Fibroblast of the conjunctiva (primary cell): ENCODE measurements at regions not wholly inside any gene's neighbourhood (a gene's known extent, or its start where the extent isn't known, plus 50 kb on each side); places are given as distances from the start of the nearest gene placed in this dataset.

Experiments
- DNase-seq: peaks from one replicate; pipeline ENCODE4 v3.0.0-alpha.2; 2010; ENCODE audit warnings: low read depth

- no peak for DNase-seq
These were observed 100.2 kb downstream of the PERP start for GRCh38 chr6:138007014-138007472.

GRCh38 chr6:138008791-138009190, 98.4 kb downstream of the PERP start:
- DNase-seq = no peak

GRCh38 chr6:138011413-138011812, 95.8 kb downstream of the PERP start:
- DNase-seq = no peak

- DNase-seq = no peak
These were observed 94.5 kb downstream of the PERP start for GRCh38 chr6:138012682-138013081.

GRCh38 chr6:138013959-138014358, 93.3 kb downstream of the PERP start:
- DNase-seq = no peak

- no peak for DNase-seq
These were observed 90.0 kb downstream of the PERP start for GRCh38 chr6:138017166-138017757.

- DNase-seq = no peak
These were observed 88.9 kb downstream of the PERP start for GRCh38 chr6:138018297-138018696.

GRCh38 chr6:138025528-138025978, 81.7 kb downstream of the PERP start:
- no peak for DNase-seq

GRCh38 chr6:138026342-138026741, 80.9 kb downstream of the PERP start:
- no peak for DNase-seq

GRCh38 chr6:138028893-138029292, 78.3 kb downstream of the PERP start:
- no peak for DNase-seq

- no peak for DNase-seq
These were observed 76.3 kb downstream of the PERP start for GRCh38 chr6:138030872-138031271.

- DNase-seq = no peak
These were observed 75.8 kb downstream of the PERP start for GRCh38 chr6:138031417-138031816.

- DNase-seq = no peak
These were observed 75.4 kb downstream of the PERP start for GRCh38 chr6:138031850-138032249.

- no peak for DNase-seq
These were observed 74.6 kb downstream of the PERP start for GRCh38 chr6:138032571-138032970.

GRCh38 chr6:138034229-138034628, 73.0 kb downstream of the PERP start:
- DNase-seq = no peak

GRCh38 chr6:138035070-138035469, 72.1 kb downstream of the PERP start:
- no peak for DNase-seq

- no peak for DNase-seq
These were observed 71.1 kb downstream of the PERP start for GRCh38 chr6:138036111-138036510.

- DNase-seq = no peak
These were observed 70.2 kb downstream of the PERP start for GRCh38 chr6:138037009-138037504.

GRCh38 chr6:138038142-138038870, 68.9 kb downstream of the PERP start:
- DNase-seq = no peak
